Esophagus squamous epithelium (tissue), 5 donors: ENCODE measurements at regions not wholly inside any gene's neighbourhood (a gene's known extent, or its start where the extent isn't known, plus 50 kb on each side); places are given as distances from the start of the nearest gene placed in this dataset.

Experiments used
- DNase-seq: peaks from one replicate; lab custom pipeline; 2025; lab: John Stamatoyannopoulos, UW
- H3K27ac ChIP-seq, 4 donors: fragments of 200-600 bp; sonication (generic); one replicate each; pipeline ENCODE4 v1.5.1; 2016 to 2019; ENCODE audit warnings: mild to moderate bottlenecking in 1 of 4
- H3K27me3 ChIP-seq, 4 donors: fragments of 200-600 bp; sonication (generic); 1 replicate in 3 of 4; 2 replicates in 1 of 4; pipeline versions ENCODE4 v1.5.1 to v1.6.0; 2017 to 2021; ENCODE audit warnings: antibody characterized with exemption in 1 of 4
- H3K36me3 ChIP-seq, 3 donors: fragments of 200-600 bp; sonication (generic); one replicate each; pipeline ENCODE4 v1.5.1; 2016 to 2019
- H3K4me1 ChIP-seq, 3 donors: fragments of 200-600 bp; sonication (generic); one replicate each; pipeline ENCODE4 v1.5.1; 2017 to 2019
- H3K4me3 ChIP-seq, 4 donors: fragments of 200-600 bp; sonication (generic); 1 replicate in 3 of 4; 2 replicates in 1 of 4; pipeline ENCODE4 v1.5.1; 2016 to 2019; ENCODE audit warnings: mild to moderate bottlenecking in 2 of 4, moderate library complexity in 1 of 4
- H3K9me3 ChIP-seq, 3 donors: fragments of 200-600 bp; sonication (generic); one replicate each; pipeline ENCODE4 v1.5.1; 2016 to 2019
- POLR2A ChIP-seq, 4 donors: fragments of 450-650 bp; IDR thresholded peaks; one replicate each; pipeline ENCODE4 v1.6.1; 2017; ENCODE audit warnings: antibody characterized with exemption in 4 of 4, mild to moderate bottlenecking in 4 of 4, moderate library complexity in 3 of 4
- WGBS, 2 donors: methylation state at CpG; one replicate each; pipeline ENCODE4 v1.1.5; 2018; 5-methylcytosine and 5-hydroxymethylcytosine counted together
- intact Hi-C: fragments of 100-400 bp; cut with DNase I; formaldehyde crosslinking; loops from one replicate; pipeline ENCODE4 v1.15.0; 2022
- TF ChIP-seq, protein P1 (sequence below), 6 experiments: fragments of 450-650 bp in 4 of 6; fragments of 200-600 bp in 2 of 6; sonication (generic) in 2 of 6; IDR thresholded peaks; one replicate each; pipeline ENCODE4 v1.5.1; 2016 to 2019; ENCODE audit warnings: antibody characterized with exemption in 6 of 6, mild to moderate bottlenecking in 4 of 6, moderate library complexity in 4 of 6
- donor health status: DM: yes; HTN: yes; CAD: no.

DNA sequence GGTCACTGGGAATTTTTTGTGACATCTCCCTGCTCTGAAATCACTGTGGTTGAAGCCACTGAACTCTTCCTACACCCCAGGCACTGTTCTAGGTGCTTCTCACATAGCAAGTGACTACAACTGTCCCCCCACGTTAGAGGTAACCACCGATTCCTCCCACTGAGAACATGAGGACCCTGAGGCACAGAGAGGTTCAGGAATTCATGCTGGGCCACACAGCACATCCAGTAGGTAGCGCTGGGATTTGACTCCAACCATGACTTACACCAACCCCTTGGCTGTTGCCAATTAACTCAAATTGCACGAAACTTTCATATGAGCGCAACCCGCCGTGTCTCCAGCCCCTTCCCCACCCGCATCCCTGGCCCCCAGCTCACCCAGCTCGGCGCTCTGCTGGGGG lies 105.2 kb downstream of the RFLNA start:
- WGBS, 2 donors, result 91 to 94% methylated on average over 9 to 10 of the region's 10 CpGs
- intact Hi-C loops, result no loop called here

DNA sequence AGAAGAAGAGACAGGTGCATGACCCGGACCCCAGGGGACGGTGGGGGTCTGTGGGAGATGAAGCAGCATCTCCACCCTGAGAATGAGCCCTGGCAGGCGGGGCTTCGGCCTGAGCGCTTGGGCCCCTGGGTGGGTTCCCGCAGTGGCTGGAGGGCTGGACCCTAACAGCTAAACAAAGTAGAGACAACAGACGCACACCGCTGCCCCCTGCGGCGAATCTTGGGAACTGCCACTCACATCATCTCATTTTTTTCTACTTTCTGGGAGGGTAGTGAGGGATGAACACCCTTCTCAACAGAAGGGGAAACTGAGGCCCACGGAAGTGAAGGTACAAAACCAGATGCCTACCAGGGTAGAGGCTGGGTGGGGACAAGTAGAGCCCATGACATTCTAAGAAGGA lies 104.7 kb downstream of the RFLNA start:
- WGBS, 2 donors, result 72 to 91% methylated on average over 4 to 5 of the region's 11 CpGs
- Histone ChIP-seq H3K4me1 (peaks cover 5 to 80% (median 47%) of the 10 kb centered on the region in 3 donors), H3K27me3 (no peaks in the 10 kb centered on the region), H3K36me3 (peaks cover 0 to 97% (median 9%) of the 10 kb centered on the region in 3 donors), H3K27ac (peak overlapping the region in 3 of 4 donors; percentile 69 to 96 (median 88)), H3K9me3 (no peaks in the 10 kb centered on the region), H3K4me3 (no peak overlapping the region)
- no peak for DNase-seq
- intact Hi-C loops, result no loop called here
- TF ChIP-seq, protein P1, sequence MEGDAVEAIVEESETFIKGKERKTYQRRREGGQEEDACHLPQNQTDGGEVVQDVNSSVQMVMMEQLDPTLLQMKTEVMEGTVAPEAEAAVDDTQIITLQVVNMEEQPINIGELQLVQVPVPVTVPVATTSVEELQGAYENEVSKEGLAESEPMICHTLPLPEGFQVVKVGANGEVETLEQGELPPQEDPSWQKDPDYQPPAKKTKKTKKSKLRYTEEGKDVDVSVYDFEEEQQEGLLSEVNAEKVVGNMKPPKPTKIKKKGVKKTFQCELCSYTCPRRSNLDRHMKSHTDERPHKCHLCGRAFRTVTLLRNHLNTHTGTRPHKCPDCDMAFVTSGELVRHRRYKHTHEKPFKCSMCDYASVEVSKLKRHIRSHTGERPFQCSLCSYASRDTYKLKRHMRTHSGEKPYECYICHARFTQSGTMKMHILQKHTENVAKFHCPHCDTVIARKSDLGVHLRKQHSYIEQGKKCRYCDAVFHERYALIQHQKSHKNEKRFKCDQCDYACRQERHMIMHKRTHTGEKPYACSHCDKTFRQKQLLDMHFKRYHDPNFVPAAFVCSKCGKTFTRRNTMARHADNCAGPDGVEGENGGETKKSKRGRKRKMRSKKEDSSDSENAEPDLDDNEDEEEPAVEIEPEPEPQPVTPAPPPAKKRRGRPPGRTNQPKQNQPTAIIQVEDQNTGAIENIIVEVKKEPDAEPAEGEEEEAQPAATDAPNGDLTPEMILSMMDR (IDR thresholded peaks at IDR 0.05), result peak; percentile 22 to 62 (median 58)
- no peak for TF ChIP-seq POLR2A (IDR thresholded peaks at IDR 0.05)

More for the DNA sequence above, 105.2 kb downstream of the RFLNA start:
- Histone ChIP-seq H3K9me3 (no peaks in the 10 kb centered on the region), H3K4me3 (no peak overlapping the region), H3K27me3 (no peaks in the 10 kb centered on the region), H3K27ac (peak overlapping the region in 3 of 4 donors; percentile 69 to 96 (median 88)), H3K36me3 (peaks cover 0 to 97% (median 9%) of the 10 kb centered on the region in 3 donors), H3K4me1 (peaks cover 5 to 80% (median 47%) of the 10 kb centered on the region in 3 donors)
- DNase-seq, result no peak
- TF ChIP-seq, protein P1 (IDR thresholded peaks at IDR 0.05), result no peak
- TF ChIP-seq POLR2A (IDR thresholded peaks at IDR 0.05), result no peak

DNA sequence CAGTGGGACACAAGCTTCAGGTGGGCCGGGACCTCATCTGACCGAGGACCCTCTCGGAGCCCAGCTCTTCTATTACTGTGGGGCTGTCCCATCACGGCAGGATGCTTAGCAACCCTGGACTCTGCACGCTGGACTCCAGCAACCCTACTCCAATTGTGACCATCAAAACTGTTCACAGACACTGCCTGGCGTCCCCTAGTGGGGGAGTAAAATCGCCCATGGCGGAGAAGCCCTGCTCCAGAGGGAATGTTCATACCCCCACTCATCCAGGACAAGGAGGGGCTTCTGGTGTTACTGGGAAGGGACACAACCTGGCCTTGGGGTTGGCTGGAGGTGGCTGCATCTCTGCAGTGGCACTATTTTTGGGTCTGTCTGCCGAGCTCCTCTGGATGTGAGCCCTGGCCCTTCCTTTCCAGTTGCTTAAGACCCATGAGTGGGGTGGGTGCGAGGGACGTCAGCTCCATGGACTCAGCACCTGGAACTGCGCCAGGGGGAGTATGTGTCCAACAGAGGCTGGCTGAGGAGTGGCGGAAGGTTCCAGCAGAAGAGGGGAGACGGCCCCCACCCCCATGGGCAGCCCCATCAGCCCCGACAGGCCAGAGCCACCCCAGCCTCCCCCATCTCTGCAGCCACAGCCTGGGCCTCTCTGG lies 103.8 kb downstream of the RFLNA start:
- Histone ChIP-seq H3K4me3 (no peak overlapping the region), H3K36me3 (peaks cover 0 to 97% (median 9%) of the 10 kb centered on the region in 3 donors), H3K9me3 (no peaks in the 10 kb centered on the region), H3K27ac (peak overlapping the region in 3 of 4 donors; percentile 69 to 96 (median 88)), H3K4me1 (peaks cover 12 to 80% (median 47%) of the 10 kb centered on the region in 3 donors), H3K27me3 (no peaks in the 10 kb centered on the region)
- no peak for TF ChIP-seq POLR2A (IDR thresholded peaks at IDR 0.05)
- TF ChIP-seq, protein P1 (IDR thresholded peaks at IDR 0.05), result no peak
- no peak for DNase-seq
- intact Hi-C loops, result no loop called here
- 89 to 100% methylated on average over 4 of the region's 15 CpGs for WGBS, 2 donors

DNA sequence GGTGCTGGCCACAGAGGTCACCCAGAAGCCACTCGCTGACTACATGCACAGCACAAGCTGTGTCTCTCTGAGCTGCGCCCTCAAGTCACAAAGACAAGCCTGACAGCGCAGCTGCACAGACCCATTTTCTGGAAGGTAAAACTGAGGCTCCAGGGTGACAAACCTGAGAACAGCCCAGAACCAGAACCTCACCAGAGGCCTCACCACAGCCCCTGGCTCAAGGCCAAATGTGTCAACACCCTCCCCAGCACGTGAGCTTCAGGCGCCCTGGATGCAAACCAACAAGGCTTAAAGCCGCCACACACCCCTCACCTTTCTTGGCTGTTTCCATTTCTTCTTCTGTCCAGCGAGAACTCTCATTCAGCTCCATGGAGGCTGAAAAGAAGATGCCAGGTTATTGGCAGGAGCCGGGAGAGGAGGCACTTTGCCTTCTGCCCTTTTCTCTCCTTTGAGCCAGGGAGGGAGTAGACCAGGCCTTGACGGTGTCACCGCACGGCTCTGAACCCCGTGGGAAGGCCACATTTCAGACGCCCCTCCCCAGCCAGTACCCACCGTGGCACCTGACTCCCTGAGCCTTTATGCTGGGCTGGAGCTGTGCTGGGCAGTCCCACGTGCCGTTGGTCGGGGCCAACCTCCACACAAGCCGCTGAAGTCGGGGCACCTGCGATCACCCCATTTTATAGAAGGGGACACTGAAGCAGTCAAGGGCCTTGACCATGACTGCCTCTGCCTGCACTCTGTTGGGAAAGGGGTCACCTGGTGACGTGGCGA lies 103.1 kb downstream of the RFLNA start:
- intact Hi-C loops, result no loop called here
- no peak overlapping the region for H3K4me3 ChIP-seq
- H3K9me3 ChIP-seq, result no peaks in the 10 kb centered on the region
- DNase-seq, result no peak
- H3K4me1 ChIP-seq, result peaks cover 19 to 80% (median 47%) of the 10 kb centered on the region in 3 donors
- 67 to 82% methylated on average over 6 to 18 of the region's 22 CpGs for WGBS, 2 donors
- TF ChIP-seq POLR2A (IDR thresholded peaks at IDR 0.05), result no peak
- peak overlapping the region in 3 of 4 donors; percentile 69 to 96 (median 88) for H3K27ac ChIP-seq
- H3K36me3 ChIP-seq, result peaks cover 0 to 96% (median 9%) of the 10 kb centered on the region in 3 donors
- no peaks in the 10 kb centered on the region for H3K27me3 ChIP-seq

DNA sequence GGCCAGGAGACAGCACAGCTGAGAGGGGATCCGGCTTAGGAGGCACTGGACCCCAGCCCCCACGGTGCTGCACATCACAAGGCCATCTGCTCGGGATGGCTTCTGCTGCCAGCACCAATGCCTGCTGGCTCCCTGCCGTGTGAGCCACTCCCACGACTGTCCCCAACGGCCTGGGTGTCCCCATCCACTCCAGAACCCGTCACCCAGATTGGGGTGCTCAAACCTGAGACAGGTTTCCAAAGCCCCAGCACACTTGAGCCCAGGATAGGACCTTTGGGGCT lies 102.4 kb downstream of the RFLNA start:
- Histone ChIP-seq H3K27ac (peak overlapping the region in 3 of 4 donors; percentile 69 to 96 (median 88)), H3K27me3 (no peaks in the 10 kb centered on the region), H3K4me1 (peaks cover 25 to 80% (median 51%) of the 10 kb centered on the region in 3 donors), H3K9me3 (no peaks in the 10 kb centered on the region), H3K36me3 (peaks cover 0 to 90% (median 9%) of the 10 kb centered on the region in 3 donors), H3K4me3 (no peak overlapping the region)
- TF ChIP-seq, protein P1 (IDR thresholded peaks at IDR 0.05), result no peak
- TF ChIP-seq POLR2A (IDR thresholded peaks at IDR 0.05), result no peak
- intact Hi-C loops, result no loop called here
- WGBS, 2 donors, result 54% methylated on average over 7 of the region's 7 CpGs; no CpG with 5 or more reads in 1 of the 2 donors
- no peak for DNase-seq
